GM10847 (cell line): ENCODE measurements at regions not wholly inside any gene's neighbourhood (a gene's known extent, or its start where the extent isn't known, plus 50 kb on each side); places are given as distances from the start of the nearest gene placed in this dataset.

Experiments
- POLR2A ChIP-seq: IDR thresholded peaks from 2 replicates; pipeline ENCODE4 v1.6.1; 2011; ENCODE audit not compliant: insufficient read length; ENCODE audit errors: extremely low read depth

DNA sequence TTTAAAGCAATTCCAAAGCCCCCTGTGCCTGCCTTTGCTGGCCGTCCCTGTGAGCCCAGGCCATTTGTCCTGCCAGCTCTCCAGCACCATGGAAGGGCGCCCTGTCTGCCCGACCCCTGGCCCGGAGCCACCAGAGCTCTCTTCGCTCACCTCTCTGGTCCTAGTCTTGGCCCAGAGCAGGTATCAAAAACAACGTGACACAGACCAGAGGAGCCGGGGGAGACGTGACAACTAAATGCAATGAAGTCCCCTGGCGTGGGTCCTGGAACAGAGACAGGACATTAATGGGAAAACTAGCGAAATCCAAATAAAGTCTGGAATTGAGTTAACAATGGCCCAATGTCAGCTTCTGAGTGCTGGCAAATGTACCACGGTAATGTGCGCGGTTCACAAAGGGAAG lies 83.2 kb upstream of the DIO3 start:
- TF ChIP-seq POLR2A = no peak

DNA sequence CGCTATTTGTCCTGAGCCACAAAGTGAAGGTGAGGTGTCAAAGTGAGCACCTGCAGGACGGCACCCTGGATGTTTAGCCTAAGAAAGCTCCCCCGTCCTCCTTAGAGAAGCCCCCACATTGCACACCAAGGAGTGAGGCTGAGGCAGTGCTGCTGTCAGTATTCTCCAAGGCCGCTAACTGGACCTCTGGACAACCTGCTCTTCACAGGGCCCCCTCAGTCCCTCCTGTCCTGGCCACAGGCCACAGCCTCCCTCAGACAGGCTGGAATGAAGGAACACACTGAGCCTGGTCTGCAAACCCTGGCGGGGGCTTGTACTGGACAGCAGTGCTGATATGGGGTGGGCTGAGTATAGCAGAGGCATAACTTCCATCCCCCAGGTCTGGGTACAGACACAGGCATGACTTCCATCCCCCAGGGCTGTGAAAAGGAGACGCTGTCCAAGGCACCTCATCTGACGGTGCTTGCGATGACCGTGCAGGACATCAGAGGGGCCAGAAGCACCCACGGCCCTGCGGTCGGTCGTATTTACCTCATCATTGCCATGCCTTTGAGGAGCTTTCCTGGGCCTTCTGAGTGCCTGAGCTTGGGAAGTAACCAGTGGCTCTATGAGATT lies 82.4 kb upstream of the DIO3 start:
- no peak for TF ChIP-seq POLR2A

DNA sequence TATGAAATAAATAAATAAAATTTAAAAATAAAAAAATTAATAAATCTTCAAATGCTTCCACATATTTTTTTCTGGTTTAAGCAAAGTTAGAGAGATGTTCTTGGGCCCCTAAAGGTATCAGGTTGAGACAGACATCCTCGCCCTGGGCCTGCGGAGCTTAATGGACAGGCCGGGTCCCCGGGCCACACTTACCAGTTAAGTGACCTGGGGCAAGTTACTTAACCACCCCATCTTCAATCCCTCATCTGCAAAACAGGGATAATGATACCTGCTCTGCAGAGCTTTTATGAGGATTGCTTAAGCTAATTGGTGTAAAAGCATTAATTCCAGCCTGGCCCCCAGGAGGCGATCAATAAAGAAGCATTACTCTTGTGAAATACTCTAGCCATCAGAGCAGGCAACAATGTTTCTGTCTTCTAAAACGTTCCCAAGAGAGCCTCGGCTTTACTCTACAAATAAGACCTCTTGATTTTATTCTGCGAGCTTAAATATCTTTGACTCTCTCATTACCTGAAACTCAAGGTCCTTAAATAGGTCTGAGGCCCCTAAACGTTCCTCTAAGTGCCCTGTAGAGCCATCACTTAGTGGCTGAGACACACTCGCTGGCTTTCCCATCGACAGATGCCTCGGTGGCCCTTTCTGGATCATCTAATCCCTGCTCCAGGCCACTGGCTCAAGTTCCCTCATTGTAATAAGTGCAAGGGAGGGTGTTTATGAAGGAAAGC lies 81.1 kb upstream of the DIO3 start:
- no peak for TF ChIP-seq POLR2A

- TF ChIP-seq POLR2A = no peak
Measured at GRCh38 chr14:101480747-101481530, 80.4 kb upstream of the DIO3 start.

DNA sequence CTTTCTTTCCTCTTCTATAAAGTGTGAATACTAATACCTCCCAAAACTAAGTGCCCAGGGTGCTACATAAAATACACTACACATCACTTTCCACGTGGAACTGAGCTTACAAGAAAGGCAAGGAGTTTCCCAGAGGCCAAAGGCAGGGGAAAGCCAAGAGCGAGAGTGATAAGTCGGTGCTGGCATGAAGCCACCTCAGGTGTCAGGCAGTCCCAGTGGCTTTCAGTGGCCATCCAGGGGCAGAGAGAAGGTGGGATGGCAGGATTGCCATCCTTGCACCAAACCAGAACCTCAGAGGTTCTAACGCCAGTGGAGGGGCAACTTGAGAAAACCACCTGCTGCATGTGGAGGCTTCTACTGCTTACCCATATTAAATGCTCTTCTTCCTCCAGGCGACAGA lies 79.7 kb upstream of the DIO3 start:
- no peak for TF ChIP-seq POLR2A

- no peak for TF ChIP-seq POLR2A
Measured at GRCh38 chr14:101482066-101482465, 79.2 kb upstream of the DIO3 start.

DNA sequence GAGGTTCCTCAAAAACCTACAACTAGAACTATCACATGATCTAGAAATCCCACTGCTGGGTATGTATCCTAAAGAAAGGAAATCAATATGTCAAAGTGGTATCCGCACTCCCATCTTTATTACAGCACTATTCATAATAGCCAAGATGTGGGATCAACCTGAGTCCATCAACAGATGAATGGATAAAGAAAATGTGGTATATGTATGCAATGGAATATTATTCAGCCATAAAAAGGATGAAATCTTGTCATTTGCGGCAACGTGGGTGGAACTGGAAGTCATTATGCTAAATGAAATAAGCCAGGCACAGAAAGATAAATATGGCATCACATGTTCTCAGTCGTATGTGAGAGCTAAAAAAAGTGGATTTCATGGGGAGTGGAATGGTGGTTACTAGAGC lies 77.5 kb upstream of the DIO3 start:
- no peak for TF ChIP-seq POLR2A

- no peak for TF ChIP-seq POLR2A
Measured at GRCh38 chr14:101489092-101489760, 72.1 kb upstream of the DIO3 start.

DNA sequence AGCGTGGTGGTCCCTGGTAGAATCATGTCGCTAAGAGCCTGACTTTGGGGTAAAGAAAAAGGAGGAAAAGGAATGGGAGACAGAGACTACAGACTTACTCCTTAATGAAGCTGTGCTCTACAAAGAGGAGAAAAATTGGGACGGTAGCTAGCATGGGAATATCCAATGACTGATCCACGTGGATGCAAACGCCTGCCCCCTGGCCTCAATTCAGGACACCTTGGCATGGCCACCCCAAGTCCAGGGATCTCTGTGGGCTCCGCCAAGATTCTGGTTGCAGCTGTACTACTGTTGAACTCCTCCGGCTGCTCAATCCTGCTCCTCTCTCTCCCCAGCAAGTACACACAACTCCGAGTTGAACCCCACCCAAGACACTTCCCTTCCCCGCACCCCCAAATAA lies 70.5 kb upstream of the DIO3 start:
- no peak for TF ChIP-seq POLR2A

GRCh38 chr14:101491841-101492240 lies 69.5 kb upstream of the DIO3 start:
- no peak for TF ChIP-seq POLR2A

GRCh38 chr14:101492716-101493115 lies 68.6 kb upstream of the DIO3 start:
- TF ChIP-seq POLR2A = no peak

- no peak for TF ChIP-seq POLR2A
Measured at GRCh38 chr14:101494826-101495225, 66.5 kb upstream of the DIO3 start.

DNA sequence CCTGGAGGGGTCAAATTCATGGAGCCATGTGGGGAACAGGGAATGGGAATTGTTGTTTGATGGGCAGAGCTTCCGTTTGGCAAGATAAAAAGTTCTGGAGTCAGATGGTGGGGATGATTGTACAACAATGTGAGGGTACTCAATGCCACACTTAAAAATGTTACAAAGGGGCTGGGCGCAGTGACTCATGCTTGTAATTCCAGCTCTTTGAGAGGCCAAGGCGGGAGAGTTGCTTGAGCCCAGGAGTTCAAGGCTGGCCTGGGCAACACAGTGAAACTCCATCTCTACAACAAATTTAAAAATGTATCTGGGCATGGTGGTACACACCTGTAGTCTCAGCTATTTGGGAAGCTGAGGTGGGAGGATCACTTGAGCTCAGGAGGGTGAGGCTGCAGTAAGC lies 66.0 kb upstream of the DIO3 start:
- no peak for TF ChIP-seq POLR2A

- TF ChIP-seq POLR2A = no peak
Measured at GRCh38 chr14:101495827-101496775, 65.2 kb upstream of the DIO3 start.
